Heart left ventricle (tissue), 13 donors: ENCODE measurements at regions not wholly inside any gene's neighbourhood (a gene's known extent, or its start where the extent isn't known, plus 50 kb on each side); places are given as distances from the start of the nearest gene placed in this dataset.

Source experiments
- CTCF ChIP-seq, 12 donors: fragments of 200-600 bp; sonication (generic) in 4 of 12; IDR thresholded peaks; one replicate each; pipeline versions ENCODE4 v1.5.0 to v1.8.0; 2018 to 2022; ENCODE audit warnings: antibody characterized with exemption in 12 of 12, mild to moderate bottlenecking in 5 of 12
- POLR2A ChIP-seq, 2 donors: fragments of 450-650 bp; IDR thresholded peaks; one replicate each; pipeline ENCODE4 v1.6.1; 2017; ENCODE audit warnings: antibody characterized with exemption in 2 of 2, mild to moderate bottlenecking in 2 of 2, moderate library complexity in 2 of 2
- donor health status: ischemic (EF 13 %, LVEDD 7.1; RV severe dilation, severe dysfunction).
- donor health status: DM: no; HTN: yes; CAD: no.
- donor health status: DM: no; HTN: no; CAD: no.
- donor health status: ischemic (EF 25% LVEDD 6.9; RV normal size, moderate dysfunction).
- donor health status: ischemic (EF 25% LVEDD 5.7; RV mildly dilated, moderate dysfunction).
- donor health status: ischemic (EF 35%, LVEDD 5.7; RV mildly dilated, moderate dysfunction).
- donor health status: nonischemic (EF 11% LVEDD 7.7; RV severe dilation, severe dysfunction).
- donor health status: DM: yes; HTN: yes; CAD: no.
- donor health status: PGD.
- donor health status: ischemic (EF 29% LVEDD 5.4; RV normal size, mild dysfunction).
- donor health status: nonischemic (EF 23%, LVEDD 6.1; RV moderate dilation, normal function).

GRCh38 chr4:3836406-3836755, 70.2 kb downstream of the ADRA2C start:
- TF ChIP-seq CTCF (IDR thresholded peaks at IDR 0.05) (no peak), POLR2A (IDR thresholded peaks at IDR 0.05) (no peak)
